Inflammatory macrophage treated with lipopolysaccharide for 1 hour (primary cell): ENCODE measurements at regions not wholly inside any gene's neighbourhood (a gene's known extent, or its start where the extent isn't known, plus 50 kb on each side); places are given as distances from the start of the nearest gene placed in this dataset.

Experiments used
- DNase-seq, 2 donors: peaks; one replicate each; pipeline ENCODE4 v3.0.0-alpha.2; 2020 to 2022

GRCh38 chr21:22044431-22044830 lies 1046.2 kb downstream of the NCAM2 start:
- DNase-seq: no peak

GRCh38 chr21:22046576-22046975 lies 1048.4 kb downstream of the NCAM2 start:
- no peak for DNase-seq

- no peak for DNase-seq
These were observed 1058.7 kb downstream of the NCAM2 start for GRCh38 chr21:22056904-22057303.

DNA sequence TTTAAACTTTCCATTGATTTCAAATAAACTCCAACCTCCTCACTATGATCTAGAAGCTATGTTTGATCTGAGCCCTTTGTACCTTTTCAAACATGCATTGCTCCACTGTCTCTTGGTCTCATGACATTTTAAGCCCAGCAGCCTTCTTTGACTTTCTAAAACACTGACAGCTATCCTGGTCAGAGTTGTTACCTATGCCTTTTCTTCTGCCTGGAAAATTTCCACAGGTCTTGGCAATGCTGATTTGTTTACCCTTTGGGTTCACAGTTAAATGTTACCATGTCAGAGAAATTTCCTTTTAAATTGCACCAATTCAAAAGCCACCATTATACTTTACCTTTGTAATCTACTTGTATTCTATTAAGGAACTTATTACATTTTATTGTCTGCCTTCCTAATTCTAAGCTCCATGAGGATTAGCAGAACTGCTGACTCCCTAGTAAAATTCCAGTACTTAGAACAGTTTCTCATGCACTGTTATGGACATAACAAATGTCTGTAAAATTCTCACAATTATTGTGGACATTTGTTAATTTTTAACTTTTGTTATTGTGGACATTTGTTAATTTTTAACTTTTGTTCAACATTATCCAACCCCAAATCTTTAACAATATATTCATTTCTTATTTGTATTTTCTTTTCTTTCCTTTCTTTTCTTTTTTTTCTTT lies 1064.4 kb downstream of the NCAM2 start:
- DNase-seq: no peak

DNA sequence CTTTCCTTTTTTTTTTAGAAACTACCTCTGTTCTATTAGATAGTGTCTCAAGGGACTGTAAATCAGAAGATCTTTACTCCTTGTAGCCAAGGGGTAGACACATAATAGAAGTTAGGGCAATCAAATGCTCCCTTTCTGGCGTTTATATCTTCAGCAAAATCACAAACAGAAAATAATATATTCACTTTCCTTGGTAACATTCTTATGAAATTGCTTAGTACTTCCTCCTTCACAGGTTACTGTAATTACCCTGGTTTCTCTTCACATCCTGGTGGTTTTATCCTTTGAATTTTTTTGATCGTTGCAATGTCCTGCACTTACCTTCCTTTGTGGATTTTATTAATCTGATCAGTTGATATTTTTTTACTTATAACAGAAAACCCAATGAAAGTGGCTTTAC lies 1064.9 kb downstream of the NCAM2 start:
- no peak for DNase-seq

DNA sequence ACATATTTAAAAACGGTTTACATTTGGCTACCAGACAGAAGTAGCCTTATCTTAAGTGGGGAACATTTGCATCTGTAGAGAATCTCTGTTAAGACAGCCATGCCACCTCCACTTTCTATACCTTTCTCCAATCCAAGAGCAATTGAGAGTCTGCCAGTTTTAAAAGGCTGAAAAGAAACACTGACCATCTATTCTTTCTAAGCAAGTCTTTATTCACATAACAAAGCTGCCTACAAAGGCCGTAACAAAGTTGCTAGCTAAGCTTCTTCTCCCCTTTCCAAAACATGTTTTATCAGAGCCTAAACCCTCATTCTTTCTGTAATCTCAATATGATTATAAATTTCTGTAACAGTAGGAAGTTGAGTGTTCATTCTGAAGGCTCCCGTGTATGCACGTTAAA lies 1078.3 kb downstream of the NCAM2 start:
- DNase-seq: no peak

- no peak for DNase-seq
These were observed 1085.7 kb downstream of the NCAM2 start for GRCh38 chr21:22083899-22084298.

DNA sequence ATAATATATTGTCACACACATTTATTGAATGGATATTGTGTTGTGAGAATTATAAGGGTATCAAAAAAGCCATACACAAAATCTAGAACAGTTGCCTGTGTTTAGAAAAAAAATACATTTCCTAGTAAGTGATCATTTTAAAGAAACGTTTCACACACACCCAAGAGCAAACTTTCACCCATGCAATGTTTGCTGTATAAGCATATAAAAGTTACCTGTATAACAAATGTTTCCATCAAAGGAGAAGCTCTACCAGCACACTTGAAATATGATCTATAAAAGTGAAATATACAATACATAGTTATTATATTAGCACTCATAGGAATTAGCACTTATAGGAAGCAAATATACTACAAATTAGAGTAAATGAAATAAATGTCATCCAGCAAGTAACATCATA lies 1098.1 kb downstream of the NCAM2 start:
- no peak for DNase-seq

GRCh38 chr21:22106720-22107410 lies 1108.7 kb downstream of the NCAM2 start:
- no peak for DNase-seq

DNA sequence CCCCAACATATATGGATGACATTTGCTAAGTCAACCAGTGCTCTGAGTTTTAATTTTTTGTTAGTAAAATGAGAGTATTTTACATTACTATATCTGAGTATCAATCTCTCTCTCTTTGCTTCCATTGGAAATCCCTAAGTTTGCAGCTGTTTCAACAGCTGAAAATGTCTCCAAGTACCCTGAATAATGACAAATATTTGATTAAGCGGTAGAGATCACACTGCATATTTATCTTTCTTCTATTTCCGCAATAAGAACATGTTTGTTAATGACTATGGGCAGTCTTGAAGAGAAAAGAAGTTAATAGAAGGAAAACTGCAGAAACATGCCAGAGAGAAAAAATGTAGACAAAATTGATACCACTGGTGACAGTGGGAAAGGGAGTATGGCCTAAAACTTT lies 1117.5 kb downstream of the NCAM2 start:
- DNase-seq: no peak

- peak in 1 of 2 donors; percentile 1 for DNase-seq
These were observed 1122.5 kb downstream of the NCAM2 start for GRCh38 chr21:22120616-22121266.

- DNase-seq: no peak
These were observed 1127.4 kb downstream of the NCAM2 start for GRCh38 chr21:22125581-22125980.

DNA sequence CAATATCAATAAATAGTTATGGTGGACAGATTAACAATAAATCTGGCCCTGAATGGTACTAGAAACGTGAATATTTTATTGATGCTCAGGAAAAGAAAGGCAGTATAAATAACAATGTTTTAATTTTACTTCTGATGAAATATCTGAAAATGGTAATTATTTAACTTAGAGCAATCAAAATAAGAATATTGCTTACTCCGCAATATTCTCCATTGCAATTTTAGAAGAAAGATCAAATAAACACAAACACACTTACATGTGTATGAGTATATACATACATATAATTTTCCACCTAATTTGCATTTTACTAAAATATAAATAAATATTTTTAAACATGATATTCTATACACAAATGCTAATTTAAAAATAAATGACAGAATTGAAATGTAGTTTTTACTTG lies 1130.5 kb downstream of the NCAM2 start:
- DNase-seq: no peak

GRCh38 chr21:22132358-22133071 lies 1134.3 kb downstream of the NCAM2 start:
- no peak for DNase-seq

- DNase-seq: no peak
These were observed 1138.5 kb downstream of the NCAM2 start for GRCh38 chr21:22136740-22137139.

GRCh38 chr21:22138297-22139016 lies 1140.2 kb downstream of the NCAM2 start:
- DNase-seq: no peak

DNA sequence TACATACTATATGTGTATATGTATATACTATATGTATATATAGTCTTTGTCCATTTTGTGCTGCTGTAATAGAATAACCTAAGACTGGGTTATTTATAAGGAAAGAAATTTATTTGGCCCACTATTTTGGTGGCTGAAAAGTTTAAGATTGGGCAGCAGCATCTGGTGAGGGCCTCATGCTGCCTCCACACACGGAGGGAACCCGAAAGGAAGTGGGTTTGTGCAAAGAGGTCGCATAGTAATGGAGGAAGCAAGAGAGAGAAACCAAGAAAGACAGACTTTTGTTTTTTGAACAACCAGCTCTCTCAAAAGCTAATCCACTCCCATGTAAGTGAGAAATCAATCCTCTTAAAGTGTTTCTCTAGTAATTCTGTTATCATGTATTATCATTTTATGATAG lies 1147.3 kb downstream of the NCAM2 start:
- DNase-seq: no peak

DNA sequence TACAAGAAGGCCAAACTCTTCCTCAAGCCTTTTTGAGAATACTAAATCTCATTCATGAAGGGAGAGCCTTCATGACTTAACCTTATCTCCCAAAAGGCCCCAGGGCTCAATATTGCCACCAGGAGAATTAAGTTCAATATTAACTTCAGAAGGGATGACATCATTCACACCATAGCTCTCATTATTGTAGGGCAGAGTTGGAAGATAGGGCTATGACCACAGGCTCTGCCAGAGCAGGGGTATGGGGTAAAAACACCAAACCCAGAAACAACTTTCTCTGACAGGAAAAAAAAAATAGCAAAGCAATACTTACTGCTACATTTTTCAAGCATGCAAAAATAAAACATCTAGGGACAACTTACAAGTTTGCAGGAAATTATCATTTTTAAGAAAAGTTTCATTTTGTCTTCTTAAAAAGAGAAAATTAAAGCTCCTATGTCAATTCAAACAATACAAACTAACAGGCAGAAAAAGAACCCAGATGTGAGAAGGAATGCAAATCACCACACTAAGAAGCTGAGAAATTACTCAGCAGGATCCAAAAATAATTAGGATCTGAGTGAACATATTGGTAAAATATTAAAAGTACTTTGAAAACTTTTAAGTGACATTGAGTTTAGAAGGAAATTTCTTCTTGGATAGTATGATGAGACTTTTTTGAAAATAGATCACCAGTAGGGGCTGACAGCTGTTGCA lies 1156.5 kb downstream of the NCAM2 start:
- DNase-seq: no peak

- DNase-seq: no peak
These were observed 1166.7 kb downstream of the NCAM2 start for GRCh38 chr21:22164912-22165311.

DNA sequence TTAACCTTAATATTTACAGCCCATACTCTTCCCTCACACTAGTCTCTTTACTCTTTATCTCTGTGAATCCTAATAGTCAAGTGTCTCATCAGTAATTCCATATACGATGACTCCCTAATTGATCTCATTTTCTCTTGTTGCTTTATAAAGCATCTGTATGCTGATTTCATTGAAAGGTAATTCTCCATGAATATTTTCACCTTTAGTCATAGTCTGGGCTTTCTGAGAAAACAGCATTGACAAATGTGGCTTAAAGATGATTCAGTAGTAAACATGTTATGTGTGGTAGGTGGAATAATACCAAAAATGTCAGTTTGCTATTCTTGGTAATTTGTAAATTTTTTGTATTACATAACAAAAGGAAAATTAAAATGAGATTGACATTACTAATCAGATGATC lies 1176.5 kb downstream of the NCAM2 start:
- no peak for DNase-seq

DNA sequence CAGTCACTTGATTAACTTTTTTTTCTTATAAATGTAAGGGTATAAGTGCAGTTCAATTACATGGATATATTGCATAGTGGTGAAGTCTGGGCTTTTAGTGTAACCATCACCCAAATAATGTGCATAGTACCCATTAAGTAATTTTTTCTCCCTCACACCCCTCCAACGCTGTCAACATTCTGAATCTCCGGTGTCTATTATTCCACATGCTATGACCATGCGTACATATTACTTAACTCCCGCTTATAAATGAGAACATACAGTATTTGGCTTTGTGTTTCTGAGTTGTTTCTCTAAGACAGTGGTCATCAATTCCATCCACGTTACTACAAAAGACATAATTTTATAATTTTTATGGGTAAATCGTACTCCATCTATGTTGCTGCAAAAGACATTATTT lies 1191.1 kb downstream of the NCAM2 start:
- DNase-seq: no peak

DNA sequence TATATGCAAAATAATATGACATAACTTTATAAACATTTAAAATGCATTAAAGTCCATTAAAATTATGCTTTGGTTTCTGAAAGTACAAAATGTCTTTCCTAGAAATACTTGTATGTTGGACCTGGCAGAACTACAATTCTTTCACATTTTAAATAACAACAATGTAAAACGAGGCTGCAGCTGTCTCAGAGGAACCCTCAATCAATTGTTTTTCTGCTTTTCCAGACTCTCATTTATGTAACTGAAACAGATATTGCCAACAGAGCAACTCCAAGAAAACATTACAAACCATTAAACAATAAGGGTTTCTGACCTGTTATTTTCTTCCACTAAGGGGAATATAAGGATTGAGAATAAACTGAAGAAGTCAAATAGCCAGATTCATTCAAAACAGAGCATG lies 1193.4 kb downstream of the NCAM2 start:
- no peak for DNase-seq
